Left forelimb (tissue), 1 donor: ENCODE measurements at regions not wholly inside any gene's neighbourhood (a gene's known extent, or its start where the extent isn't known, plus 50 kb on each side); places are given as distances from the start of the nearest gene placed in this dataset.

ENCODE experiments used
- DNase-seq: peaks from one replicate; pipeline ENCODE4 v3.0.0-alpha.2; 2018; ENCODE audit warnings: low spot score

GRCh38 chr12:114936148-114937079 is 252.4 kb upstream of the TBX3 start:
- no peak for DNase-seq

- no peak for DNase-seq
Observed at GRCh38 chr12:114935658-114936057, 251.7 kb upstream of the TBX3 start.

GRCh38 chr12:114933428-114934160 is 249.6 kb upstream of the TBX3 start:
- DNase-seq = no peak

DNA sequence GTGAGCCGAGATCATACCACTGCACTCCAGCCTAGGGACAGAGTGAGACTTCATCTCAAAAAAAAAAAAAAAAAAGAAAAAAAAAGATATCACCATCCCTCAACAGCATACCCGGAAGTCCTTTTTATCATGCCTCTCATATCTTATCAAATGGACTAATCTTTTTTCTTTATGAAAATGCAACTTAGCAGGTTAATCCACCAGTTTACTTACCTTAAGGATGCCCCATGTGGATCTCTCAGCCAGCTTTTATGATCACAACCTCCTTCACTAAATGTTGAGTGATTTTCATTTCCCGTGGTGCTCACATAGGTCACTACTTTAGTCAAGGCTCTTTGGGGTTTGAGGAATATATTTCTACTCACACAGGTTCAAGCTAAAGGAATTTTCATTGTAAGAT is 248.8 kb upstream of the TBX3 start:
- DNase-seq = no peak

- DNase-seq = no peak
Observed at GRCh38 chr12:114931025-114931424, 247.1 kb upstream of the TBX3 start.

DNA sequence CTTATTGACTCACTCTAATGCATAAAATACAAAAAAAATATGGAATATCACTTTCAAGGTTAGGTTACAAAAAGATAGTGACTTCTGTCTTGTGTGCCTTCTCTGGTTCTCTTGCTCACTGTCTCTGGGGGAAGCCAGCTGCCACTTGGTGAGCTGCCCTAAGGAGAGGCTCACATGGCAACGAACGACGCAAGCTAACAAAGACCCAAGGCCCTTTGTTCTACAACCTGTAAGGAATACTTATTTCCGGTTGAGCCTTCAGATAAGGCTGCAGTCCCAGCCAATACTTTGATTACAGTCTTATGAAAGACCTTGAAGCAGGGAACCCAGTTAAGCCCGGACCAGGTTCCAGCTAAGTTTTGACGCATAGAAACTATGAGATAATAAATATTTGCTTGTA is 242.4 kb upstream of the TBX3 start:
- no peak for DNase-seq

DNA sequence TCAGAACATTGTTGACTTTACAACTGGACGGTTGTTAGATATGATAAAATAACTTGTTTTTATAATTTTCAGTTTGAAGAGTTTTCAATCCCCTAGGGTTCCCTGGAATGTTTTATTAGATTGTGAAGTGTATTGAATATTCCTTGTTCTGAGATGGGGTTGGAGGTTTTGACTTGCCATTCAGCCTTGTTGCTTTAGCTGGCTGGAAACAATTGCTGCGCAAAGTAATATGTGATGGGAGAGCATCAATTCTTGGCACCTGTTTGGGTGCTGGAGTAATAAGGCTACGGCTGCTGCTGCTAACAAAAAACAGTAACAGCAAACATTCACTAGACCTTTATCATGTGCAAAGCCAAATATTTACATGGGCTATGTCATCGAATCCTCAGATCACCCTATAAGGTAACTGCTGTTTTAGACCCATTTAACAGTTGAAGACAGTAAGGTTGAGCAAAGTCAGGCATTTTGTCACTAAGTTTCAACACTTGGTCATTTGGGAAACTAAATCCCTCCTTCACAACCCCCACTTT is 241.0 kb upstream of the TBX3 start:
- DNase-seq = no peak

GRCh38 chr12:114921781-114922180 is 237.8 kb upstream of the TBX3 start:
- DNase-seq = no peak

DNA sequence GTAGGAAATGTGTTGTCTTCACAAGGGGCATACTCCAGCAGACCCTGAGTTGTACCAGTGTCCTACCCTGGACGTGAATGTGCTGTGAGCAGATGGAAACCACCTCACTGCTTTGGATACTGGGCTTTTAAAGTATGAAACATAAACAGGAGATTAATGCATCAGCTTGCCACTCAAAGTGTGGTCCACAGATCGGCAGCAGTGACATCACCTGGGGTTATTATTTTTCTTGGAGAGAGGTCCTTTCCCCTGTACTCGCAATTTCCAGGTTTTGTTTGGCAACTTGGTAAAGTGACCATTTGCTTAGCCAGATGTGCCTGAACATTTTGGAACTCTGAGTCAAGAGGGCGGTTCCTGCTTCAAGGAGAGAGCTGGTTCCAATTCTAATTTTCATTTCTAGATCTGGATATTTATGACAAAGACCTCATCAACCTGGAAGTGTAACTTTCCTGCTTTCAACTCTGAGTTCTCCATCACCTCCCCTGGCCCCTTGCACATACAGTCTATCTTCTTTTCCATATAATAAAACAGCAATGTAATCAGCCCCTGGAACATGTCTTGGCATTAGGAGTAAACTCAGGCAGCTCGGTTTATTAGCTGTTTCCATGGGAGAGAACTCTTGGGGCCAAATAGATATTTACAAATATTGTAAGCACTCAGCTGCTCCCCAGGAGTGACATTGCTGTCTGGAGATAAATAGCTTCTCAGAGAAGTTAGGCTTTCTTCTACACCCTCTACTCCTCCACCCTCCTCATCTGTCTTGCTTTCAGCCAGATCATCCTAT is 237.0 kb upstream of the TBX3 start:
- DNase-seq = no peak

GRCh38 chr12:114919479-114919878 is 235.5 kb upstream of the TBX3 start:
- DNase-seq = no peak

DNA sequence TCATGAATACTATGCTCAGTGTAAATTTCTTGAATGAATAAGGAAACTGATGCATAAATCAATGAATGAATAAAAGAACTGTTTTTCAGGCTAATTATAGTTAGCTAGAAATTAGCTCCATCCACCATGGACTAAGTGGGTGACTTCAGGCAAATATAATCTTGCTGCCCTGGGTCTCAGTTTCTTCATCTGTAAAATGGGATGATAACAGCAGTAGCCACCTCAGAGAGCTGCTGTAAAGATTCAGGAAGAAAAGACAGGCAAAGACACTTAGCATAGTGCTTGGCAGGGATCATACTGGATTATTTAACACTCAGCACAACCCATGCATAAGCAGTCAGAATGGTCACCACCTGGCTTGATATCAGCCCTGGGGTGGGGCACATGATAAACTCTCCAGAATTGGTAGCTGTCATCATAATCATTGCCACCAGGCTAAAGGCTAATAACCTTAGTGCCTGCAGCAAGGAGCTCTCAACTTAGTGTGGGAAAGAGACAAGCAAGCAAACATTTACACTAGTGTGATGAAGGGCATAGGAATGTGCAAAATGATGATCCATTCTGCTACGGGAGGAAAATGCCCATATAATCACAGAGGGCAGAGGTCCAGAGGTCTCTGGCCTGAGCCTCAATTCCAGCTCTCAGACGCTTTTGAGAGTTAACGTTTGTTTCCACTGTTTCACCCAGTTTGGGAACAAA is 234.7 kb upstream of the TBX3 start:
- DNase-seq = no peak

GRCh38 chr12:114917953-114918352 is 234.0 kb upstream of the TBX3 start:
- DNase-seq = no peak

DNA sequence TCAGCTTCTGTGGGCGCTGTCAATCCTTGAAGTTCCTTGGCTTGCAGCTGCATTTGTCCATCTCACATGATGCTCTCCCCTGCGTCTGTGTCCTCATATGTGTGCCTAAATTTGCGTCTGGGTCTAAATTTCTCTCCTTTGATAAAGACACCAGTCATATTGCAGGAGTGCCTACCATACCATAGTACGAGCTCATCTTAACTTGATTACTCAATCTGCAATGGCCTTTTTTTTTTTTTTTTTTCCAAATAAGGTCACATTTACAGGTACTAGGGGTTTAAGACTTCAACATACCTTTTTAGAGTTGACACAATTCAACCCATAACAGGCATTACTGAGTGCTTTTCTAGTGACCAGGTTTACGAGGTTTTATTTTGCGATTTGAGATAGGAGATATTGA is 233.3 kb upstream of the TBX3 start:
- no peak for DNase-seq

GRCh38 chr12:114916541-114916940 is 232.6 kb upstream of the TBX3 start:
- DNase-seq = no peak

- DNase-seq = no peak
Observed at GRCh38 chr12:114916124-114916523, 232.1 kb upstream of the TBX3 start.

- no peak for DNase-seq
Observed at GRCh38 chr12:114913871-114914801, 230.2 kb upstream of the TBX3 start.

DNA sequence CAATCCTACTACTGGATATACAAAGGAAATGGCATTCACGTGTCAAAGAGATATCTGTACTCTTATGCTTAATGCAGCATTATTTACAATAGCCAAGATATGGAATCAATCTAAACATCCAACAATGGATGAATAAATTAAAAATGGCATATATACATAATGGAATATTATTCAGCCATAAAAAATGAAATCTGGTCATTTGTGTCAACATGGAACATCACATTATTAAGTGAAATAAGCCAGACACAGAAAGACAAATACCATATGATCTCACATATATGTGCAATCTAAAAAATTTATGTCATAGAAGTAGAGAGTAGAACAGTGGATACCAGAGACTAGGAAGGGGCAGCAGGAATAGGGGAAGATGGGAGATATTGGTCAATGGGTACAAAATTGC is 228.8 kb upstream of the TBX3 start:
- DNase-seq = no peak

DNA sequence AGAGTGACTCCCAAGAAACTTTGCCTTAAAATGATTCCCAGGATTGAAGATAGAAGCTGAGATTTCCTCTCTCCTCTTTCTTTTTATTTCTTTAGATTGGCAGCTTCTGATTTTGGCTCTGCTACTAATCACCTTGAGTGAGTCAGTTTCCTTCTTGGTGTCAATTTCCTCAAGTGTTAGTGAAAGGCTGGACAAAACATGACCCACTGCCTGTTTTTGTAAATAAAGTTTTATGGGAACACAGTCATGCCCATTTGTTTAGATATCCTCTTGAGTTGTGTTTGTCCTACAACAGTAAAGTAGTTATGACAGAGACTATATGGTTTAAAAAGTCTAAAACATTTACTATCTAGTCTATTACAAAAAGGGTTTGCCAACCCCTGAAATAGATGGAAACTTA is 227.2 kb upstream of the TBX3 start:
- DNase-seq = no peak

GRCh38 chr12:114904254-114905003 is 220.5 kb upstream of the TBX3 start:
- no peak for DNase-seq
